Activated CD4-positive, CD25-positive, alpha-beta regulatory T cell treated with anti-CD3 and anti-CD28 coated beads, Interleukin-2, amount 50 U/mL, for 16 hours (primary cell): ENCODE measurements at regions not wholly inside any gene's neighbourhood (a gene's known extent, or its start where the extent isn't known, plus 50 kb on each side); places are given as distances from the start of the nearest gene placed in this dataset.
"Not testable (repeated sequence)": the region's sequence is repeated elsewhere in the genome, so short reads cannot be mapped to it uniquely, and the experiment has no call there.

Source experiments
- DNase-seq: peaks from one replicate; pipeline ENCODE4 v3.0.0-alpha.2; 2020; ENCODE audit warnings: low read depth, low spot score

DNA sequence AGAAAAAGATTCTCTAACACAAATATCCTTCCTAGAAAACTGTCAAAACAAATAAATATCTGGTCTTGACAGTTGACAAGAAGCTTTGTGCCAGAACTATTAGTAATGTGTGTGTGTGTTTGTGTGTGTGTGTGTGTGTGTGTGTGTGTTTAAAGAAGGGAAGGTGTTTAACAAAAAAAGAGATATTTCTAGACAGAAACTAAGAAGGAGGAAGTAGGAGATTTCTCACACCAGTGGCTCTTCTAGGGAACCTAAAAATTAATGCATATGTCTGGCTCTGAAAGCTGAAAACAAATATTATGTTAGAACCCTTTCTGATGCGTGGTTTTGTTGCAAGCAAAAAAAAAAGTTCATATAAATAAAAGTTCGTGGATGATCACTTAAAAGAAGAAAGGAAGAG is 277.5 kb downstream of the RPS4Y2 start:
- no peak for DNase-seq

DNA sequence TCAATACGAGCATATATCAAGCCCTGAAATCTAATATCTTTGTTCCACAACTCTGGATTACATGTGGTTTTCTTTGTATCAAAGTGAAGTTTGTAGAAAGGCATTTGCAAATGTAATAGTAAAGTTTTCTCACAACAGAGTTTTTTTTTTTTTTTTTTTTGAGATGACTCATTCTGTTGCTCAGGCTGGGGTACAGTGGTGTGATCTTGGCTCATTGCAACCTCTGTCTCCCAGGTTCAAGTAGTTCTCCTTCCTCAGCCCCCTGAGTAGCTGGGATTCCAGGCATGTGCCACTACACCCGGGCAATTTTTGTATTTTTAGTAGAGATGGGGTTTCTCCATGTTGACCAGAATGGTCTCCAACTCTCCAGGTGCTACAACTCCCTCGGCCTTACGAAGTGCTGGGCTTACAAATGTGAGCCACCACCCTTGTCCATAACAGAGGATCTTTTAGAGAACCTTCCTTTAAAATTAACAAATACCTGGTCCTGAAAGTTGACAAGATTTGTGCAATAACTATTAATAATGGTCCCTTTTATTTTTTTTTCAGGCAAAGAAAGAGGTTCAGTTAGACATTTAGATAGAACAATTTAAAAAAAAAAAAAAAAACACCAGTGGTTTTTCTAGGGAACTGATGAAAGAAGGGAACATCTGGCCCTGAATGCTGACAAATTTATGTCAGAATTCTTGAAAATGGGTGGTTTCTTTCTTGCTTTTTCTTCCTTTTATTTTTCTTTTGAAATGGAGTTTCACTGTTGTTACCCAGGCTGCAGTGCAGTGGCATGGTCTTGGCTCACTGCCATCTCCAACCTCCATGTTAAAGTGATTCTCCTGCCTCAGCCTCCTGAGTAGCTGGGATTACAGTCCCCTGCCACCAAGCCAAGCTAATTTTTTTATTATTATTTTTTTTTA is 278.5 kb downstream of the RPS4Y2 start:
- no peak for DNase-seq

DNA sequence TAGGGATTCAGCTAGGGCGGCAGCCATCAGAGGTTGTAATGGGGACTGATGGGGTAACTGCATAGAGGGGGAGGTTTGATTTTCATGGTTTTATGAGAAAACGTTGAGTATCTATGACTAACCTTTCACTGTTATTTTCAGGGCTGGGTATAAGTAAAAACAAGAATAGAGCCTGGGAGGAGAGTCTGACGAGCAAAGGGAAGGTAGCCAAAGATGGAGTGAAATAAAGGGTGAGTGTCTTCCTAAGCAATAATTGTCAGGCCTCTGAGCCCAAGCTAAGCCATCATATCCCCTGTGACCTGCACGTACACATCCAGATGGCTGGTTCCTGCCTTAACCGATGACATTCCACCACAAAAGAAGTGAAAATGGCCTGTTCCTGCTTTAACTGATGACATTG is 281.5 kb downstream of the RPS4Y2 start:
- DNase-seq, result not testable (repeated sequence)

DNA sequence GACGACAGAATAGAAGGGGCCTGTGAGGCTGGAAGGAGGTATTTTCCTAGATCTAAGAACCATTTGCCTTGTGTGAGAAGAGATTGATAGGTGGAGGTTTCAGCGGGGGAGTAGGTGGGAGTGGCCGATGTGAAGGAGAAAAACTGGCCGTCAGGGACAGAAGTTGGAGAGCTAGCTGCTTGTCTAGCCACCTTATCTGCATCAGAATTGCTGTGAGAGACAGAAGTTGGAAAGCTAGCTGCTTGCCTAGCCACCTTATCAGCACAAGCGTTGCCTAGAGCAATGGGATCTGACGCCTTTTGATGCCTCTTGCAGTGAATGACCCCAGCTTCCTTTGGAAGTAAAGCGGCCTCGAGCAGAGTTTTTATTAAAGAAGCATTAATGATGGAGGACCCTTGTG is 283.9 kb downstream of the RPS4Y2 start:
- no peak for DNase-seq

DNA sequence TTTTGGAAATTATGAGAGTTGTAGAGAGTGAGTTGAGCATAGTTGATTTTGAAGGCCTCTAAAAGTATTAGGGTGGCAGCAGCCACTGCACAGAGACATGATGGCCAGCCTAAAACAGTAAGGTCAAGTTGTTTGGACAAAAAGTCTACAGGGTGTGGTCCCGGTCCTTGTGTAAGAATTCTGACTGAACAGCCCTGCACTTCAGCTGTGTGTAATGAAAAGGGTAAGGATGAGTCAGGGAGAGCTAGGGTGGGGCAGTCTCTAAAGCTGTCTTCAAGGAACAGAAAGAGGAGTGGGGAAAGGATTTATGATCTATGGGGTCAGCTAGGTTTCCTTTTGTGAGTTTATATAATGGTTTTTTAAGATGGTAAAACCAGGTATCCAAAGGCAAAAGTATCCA is 284.8 kb downstream of the RPS4Y2 start:
- DNase-seq, result not testable (repeated sequence)

DNA sequence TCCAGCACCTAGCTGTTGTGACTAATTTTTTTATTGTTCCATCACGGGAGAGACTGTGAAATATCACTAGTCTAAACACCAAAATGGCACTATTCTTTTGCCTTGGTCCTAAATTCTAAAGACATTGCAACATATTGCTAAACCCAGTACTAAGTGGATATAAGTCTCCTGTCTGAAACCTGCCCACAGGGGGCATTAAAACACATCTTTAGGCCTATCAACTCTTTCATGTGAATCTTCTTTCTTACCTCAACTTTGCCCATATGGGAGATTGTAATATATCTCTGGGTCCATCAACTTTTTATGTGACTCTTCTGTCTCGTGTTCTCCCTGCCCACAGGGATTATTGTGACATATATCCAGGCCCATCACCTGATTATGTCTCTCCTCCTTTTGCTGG is 317.2 kb downstream of the RPS4Y2 start:
- DNase-seq, result no peak

DNA sequence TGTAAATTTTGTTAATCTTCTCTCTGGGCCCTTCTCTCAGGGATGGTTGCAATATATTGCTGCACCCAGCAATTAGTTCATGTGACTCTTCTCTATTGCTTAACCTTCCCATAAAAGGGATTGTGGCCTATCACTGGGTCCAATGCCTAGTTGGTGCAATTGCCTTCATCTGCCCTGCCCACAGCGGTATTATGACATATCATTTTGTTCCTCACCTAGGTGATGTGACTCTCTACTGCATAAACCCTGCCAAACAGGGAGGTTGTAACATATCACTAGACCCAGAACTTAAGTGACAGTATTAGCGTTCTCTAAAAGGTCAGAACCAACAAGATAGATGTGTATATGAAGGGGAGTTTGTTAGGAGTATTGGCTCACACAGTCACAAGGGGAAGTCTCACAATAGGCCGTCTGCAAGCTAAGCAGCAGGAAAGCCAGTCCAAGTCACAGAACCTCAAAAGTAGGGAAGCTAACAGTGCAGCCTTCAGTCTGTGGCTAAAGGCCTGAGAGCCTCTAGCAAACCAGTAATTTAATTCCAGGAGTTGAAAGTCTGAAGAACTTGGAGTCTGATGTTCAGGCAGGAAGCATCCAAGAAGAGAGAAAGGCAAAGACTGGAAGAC is 317.8 kb downstream of the RPS4Y2 start:
- no peak for DNase-seq

DNA sequence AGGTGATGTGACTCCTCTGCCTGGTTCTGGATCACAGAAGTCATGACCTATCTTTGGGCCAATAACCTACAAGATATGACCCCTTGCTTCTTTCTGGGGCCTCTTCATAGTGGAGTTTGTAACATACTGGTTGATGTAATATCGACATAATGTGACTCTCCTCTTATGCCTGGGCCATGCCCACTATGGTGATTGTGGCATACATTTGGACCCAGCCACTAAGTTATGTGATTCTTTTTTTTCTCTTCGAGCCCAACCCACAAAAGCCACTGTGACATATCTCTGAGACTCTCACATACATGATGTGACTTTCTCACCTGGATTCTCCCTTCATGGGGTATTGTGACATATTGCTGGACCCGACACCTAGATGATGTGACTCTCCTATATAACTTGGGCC is 319.8 kb downstream of the RPS4Y2 start:
- DNase-seq, result no peak

DNA sequence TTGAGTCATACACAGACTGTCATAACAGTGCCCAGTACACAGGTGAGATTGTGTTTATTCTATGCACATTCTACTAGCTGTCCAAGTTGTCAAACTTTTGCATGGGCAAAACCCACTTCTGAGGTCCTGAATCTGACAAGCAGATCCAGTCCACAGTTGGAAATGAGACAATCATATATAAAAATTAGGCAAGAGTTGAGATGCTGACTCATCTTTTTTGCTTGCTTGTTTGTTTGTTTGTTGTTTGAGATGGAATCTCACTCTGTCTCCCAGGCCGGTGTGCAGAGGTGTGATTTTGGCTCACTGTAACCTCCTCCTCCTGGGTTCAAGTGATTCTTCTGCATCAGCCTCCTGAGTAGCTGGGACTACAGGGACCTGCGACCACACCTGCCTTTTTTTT is 323.8 kb downstream of the RPS4Y2 start:
- DNase-seq, result no peak

DNA sequence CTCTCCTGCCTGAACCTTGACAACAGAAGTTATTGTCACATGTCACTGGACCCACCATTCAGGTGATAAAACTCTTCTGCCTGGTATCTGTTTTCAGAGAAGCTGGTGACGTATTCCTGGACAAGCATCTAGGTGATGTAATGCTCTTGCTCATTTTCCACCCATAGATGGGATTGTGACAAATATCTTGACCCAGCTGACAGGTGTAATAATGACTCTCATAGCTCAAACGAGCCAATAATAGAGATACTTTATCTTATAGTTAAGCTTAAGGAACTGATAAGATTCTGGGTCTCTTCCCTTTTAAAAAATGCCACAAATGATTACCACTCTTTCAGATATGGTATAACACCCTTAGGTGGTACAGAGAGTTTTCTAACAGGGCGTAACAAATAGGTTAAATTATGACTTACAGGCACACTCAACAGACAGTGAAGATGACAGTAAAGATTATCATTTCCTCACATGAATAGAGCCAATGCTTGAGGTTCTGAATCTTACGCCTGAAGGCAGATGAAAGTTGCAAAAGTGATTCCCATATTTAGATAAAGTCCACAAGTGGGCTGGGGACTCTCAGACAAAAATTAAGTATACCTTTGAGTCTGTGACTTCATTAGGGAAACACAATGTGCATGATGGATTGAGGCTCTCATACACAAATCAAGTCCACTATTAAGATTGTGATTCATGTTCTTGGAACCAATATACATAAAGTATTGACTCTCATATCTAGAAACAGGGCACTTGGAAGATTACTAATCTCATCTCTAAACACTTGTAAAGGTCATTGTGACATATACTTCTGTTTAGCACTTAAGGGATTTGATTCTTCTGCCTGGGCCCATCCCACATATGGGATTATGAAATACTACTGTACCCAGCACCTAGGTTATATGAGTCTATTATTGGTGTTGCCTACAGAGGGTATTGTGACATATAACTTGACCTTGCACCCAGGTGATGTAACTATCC is 326.0 kb downstream of the RPS4Y2 start:
- no peak for DNase-seq

DNA sequence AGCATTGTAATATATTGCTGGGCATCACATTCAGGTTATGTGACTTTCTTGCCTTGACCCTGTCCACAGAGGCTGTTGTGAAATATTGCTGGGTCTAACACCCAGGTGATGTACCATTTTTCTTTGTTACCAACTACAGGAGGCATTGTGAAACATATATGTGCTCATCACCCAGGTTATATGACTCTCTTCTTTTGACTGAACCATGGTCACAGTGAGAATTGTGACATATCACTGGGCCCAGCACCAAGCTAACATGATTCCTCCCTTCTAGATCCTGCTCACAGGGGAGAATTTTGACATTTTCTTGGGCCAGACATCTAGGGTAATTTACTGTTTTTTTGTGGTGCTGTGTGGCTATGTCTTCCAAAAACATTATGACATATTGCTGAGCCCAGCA is 326.7 kb downstream of the RPS4Y2 start:
- no peak for DNase-seq

DNA sequence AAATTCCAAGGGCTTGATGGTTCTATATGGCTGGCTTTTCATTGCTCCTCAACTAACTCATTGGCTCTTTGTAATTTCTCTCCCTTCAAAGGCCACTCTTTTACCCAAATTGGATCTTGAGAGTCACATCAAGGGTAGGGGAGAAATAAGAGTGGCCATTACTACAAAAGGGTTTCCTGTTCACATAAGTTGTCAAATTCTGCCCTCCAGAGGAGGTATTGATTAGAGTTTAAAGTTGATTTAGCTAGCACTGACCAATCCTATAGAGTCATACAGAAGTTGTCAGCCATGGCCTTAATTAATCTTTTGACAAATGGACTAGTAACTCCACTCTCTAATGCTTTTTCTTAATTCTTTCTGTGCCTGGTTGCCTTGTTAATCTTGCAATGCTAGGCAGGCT is 336.0 kb downstream of the RPS4Y2 start:
- DNase-seq, result no peak

DNA sequence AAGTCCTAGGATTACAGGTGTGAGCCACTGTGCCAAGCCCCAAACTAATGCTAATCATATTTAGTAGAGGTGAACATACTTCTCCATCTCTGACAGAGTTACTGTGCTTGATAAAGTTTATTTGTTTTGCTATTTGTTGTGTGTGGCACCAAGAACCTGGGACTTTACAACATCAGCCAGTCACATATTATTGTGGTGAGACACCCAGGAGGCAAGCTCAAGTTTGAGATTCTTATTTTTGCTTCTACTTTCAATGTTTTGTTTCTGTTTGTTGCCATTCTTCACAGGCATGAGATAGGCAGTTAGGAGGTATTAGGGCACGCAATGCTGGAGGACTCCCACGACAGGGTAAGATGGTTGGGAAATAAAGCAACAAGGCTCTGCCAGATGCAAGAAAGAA is 346.6 kb downstream of the RPS4Y2 start:
- no peak for DNase-seq

DNA sequence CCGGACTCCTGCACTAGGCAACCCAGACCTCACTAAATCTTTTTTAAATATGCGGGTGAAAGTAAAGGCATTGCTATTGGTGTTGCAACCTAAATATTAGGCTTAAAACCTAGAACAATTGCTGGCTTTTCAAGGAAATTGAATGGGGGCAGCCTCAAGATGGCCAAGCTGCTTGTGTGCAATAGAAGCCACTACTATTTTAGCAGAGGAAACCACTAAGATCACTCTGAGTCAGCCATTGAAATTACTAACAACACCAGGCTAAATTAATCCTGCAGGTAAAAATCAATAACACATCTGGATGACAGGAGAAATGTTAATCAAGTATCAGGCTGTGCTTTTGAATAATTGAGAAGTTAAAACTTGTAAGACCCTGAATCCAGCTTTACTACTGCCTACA is 348.0 kb downstream of the RPS4Y2 start:
- no peak for DNase-seq

DNA sequence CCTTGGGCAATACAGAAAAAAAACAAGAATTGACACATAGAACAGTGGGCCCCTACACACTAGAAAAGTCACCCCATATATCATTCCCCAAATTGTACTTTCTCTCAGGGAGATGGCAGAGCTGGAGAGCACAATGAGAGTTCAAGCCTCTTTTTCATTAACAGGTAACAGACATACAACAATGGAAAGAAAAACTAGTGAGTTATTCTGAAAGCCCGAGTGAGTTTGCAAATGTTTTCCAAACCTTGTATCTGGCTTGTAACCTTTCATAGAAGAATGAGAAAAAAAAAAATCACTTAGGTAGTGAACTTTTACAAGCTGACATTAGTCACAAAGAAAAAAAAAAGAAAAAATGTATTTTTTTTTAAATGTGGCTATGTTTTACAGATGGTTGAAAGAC is 349.6 kb downstream of the RPS4Y2 start:
- DNase-seq, result no peak

DNA sequence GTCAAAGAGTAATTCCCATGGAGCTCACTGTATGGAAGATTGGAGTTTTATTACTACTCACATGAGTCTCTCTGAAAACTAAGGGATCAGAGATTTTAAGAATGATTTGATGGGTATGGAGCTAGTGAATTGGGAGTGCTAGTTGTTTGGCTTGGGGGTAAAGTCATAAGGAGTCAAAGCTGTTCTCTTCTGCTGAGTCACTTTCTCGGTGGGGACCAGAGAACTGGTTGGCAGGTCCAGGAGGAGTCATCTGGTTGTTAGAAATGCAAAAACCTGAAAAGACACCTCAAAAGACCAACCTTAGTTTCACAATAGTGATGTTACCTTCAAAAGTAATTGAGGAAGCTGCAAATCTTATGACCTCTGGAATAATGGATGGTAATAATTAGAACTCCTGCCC is 355.4 kb downstream of the RPS4Y2 start:
- no peak for DNase-seq

DNA sequence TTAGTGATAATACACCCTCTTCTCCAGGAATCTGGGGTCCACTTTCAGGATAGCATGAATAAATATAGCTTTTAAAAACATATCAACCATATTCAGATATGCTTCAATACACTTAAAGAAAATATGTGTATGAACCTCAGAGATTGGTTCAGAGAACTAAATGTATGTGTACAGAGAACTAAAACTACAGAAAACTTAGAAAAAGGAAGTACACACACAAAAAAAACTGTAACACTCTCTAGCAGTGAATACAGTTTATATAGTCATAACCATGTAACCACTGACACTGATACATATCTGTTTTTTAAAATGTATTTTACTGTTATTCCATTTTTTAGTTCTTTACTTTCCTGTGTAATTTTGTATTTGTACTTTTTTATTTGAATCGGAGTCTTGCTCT is 365.2 kb downstream of the RPS4Y2 start:
- DNase-seq, result no peak

DNA sequence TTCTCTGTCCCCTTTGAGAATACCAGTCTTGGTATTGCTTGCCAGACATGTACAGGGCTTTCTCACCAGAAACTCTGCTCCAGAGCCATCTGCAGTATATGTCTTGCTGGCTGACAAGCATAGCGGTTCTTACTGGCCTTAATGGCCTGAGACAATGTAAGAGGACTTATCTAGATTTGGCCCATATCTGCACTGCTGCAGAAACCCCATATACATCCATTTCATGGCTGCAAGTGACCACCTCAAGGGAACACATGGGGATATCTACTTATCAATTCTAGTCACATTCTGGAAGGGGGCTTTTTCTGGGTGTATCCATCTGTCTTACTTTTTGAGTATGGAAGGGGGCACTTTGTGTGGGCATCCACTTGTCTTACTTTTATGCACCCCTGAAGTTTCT is 375.5 kb upstream of the RBMY1B start:
- no peak for DNase-seq

DNA sequence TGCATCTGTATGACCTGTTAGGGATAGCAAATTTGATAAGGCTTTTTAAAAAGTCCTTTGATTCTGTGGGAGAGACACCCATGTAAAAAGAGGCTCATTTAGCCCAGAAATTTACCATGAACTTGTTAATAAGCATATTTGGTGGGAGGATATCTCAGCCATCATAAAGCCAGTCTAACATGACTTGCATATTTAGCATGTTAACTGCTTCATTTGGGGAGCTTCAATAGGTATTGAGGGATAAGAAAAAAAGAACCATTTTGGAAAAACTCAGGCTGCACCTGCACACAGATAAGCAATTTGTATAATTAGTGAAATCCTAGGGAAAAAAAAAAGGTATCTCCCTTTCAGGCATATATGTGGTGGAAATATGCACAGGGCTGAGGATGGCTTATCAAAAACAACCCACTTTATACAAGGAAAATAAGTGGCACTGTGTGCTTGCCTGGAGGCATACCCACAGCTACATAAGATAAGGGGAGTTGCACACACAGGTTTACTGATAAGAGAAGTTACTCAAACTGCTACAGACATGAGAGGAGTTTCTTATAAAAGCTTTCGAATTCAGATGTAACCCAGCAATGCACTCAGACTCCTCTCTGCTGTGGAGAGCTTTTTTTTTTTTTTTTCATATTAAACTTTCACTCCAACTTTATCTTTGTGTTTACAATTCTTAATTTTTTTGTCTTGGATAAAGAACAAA is 372.9 kb upstream of the RBMY1B start:
- DNase-seq, result no peak

DNA sequence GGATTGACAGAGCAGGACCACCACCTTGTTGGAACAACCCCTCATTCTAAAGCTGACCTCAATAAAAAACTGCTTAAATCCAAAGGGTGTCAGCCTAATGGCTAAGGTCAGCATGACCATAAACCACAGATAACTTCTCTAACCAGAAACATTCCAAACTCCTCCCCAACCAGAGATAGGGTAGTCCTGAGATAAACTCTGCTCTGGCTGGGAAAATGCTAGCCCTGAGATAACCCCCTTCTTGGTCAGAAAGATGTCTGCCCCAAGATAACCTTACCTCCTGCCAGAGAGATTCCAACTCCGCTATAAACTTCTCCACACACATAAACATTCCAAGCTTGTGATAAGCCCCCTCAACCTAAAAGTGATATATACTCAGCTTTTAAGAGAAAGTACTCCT is 364.8 kb upstream of the RBMY1B start:
- DNase-seq, result no peak

DNA sequence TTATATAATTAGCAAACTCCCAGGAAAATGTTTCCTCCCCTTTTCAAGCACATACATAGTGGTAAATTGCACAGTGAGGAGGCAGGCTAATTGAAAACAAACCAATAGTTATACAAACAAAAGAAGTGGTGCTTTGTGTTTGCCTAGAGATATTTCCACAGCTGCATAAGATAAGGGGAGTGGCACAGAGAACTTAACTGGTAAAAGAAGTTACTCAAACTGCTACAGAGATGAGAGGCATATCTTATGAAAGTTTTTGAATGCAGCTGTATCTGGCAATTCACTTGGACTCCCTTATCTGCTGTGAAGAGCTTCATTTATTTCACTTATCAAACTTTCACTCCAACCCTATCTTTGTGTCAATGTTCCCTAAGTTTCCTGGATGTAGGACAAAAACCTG is 361.2 kb upstream of the RBMY1B start:
- DNase-seq, result no peak

DNA sequence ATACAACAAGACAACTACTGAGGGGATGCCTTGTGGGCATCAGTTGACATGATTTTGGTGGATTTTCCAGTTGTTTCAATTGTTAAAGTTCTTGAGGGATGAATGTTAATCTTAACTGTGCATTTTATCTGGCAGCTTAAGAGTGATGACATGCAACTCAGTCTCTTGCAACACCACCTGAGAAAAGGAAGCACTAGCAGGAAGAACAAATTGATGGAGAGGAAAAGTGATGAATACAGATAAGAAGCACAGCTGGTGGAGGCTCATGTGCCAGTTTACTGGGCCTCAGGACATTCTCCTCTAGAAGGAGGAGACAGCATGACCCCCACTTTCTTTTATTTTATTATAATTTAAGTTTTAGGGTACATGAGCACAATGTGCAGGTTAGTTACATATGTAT is 341.3 kb upstream of the RBMY1B start:
- DNase-seq, result no peak
